ENCODE measurements at regions not wholly inside any gene's neighbourhood (a gene's known extent, or its start where the extent isn't known, plus 50 kb on each side); places are given as distances from the start of the nearest gene placed in this dataset.
"Not testable (repeated sequence)": the region's sequence is repeated elsewhere in the genome, so short reads cannot be mapped to it uniquely, and the experiment has no call there.

- DNase-seq: no peak
Observed at GRCh38 chr2:7835151-7835550, 846.7 kb upstream of the ID2 start.

GRCh38 chr2:7835693-7836680, 845.9 kb upstream of the ID2 start:
- peak; percentile 24 for DNase-seq

- DNase-seq: no peak
Observed at GRCh38 chr2:7837237-7837760, 844.6 kb upstream of the ID2 start.

- no peak for DNase-seq
Observed at GRCh38 chr2:7838669-7839068, 843.2 kb upstream of the ID2 start.

- no peak for DNase-seq
Observed at GRCh38 chr2:7840651-7841380, 841.0 kb upstream of the ID2 start.

GRCh38 chr2:7841751-7842150, 840.1 kb upstream of the ID2 start:
- DNase-seq: no peak

- DNase-seq: no peak
Observed at GRCh38 chr2:7844414-7844965, 837.4 kb upstream of the ID2 start.

- DNase-seq: no peak
Observed at GRCh38 chr2:7845332-7845731, 836.5 kb upstream of the ID2 start.

GRCh38 chr2:7846607-7847006, 835.2 kb upstream of the ID2 start:
- no peak for DNase-seq

- DNase-seq: no peak
Observed at GRCh38 chr2:7847321-7847720, 834.5 kb upstream of the ID2 start.

- DNase-seq: no peak
Observed at GRCh38 chr2:7849027-7849426, 832.8 kb upstream of the ID2 start.

- DNase-seq: no peak
Observed at GRCh38 chr2:7849531-7849930, 832.3 kb upstream of the ID2 start.

- no peak for DNase-seq
Observed at GRCh38 chr2:7852546-7852945, 829.3 kb upstream of the ID2 start.

GRCh38 chr2:7857904-7858303, 824.0 kb upstream of the ID2 start:
- no peak for DNase-seq

GRCh38 chr2:7858624-7859023, 823.2 kb upstream of the ID2 start:
- DNase-seq: no peak

GRCh38 chr2:7860693-7861092, 821.2 kb upstream of the ID2 start:
- DNase-seq: no peak

- DNase-seq: no peak
Observed at GRCh38 chr2:7861910-7862702, 819.8 kb upstream of the ID2 start.

GRCh38 chr2:7866104-7866503, 815.8 kb upstream of the ID2 start:
- DNase-seq: no peak

- no peak for DNase-seq
Observed at GRCh38 chr2:7866825-7867224, 815.0 kb upstream of the ID2 start.

- peak; percentile 57 for DNase-seq
Observed at GRCh38 chr2:7867867-7868266, 814.0 kb upstream of the ID2 start.

- no peak for DNase-seq
Observed at GRCh38 chr2:7868836-7869235, 813.0 kb upstream of the ID2 start.

GRCh38 chr2:7876445-7876844, 805.4 kb upstream of the ID2 start:
- DNase-seq: not testable (repeated sequence)

- DNase-seq: not testable (repeated sequence)
Observed at GRCh38 chr2:7878266-7878665, 803.6 kb upstream of the ID2 start.
